ENCODE measurements at regions not wholly inside any gene's neighbourhood (a gene's known extent, or its start where the extent isn't known, plus 50 kb on each side); places are given as distances from the start of the nearest gene placed in this dataset.

DNA sequence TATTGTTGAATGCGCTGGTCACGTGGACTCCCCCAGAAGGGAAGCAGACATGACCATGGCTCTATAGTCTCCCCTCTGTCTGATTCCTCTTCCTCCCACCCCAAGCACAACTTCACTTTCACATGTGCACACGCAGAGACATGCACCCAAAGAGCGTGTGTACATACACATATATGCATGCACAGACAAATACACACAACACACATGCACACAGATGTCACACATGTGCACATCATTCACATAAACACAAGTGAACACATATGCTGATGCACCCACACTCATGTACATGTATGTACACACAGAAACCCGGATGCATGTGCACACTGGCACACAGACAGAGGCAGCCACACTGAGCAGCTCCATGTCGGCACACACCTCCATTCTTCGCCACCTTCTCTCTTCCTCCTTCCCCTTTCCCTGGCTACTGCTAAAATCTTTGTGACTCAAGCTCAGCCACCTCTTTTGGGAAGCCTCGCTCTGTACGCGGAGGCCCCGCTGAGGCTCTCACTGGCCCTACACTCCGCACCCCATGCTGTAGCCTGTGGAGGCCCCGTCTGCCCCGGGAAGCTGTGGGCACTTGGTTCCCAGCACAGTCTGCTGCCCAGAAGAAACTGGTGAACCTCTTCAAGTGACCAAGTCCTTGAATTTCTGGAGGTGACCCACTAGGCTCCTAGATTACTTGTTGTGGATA is 101.6 kb upstream of the TEX51 start:
- no peak for DNase-seq

DNA sequence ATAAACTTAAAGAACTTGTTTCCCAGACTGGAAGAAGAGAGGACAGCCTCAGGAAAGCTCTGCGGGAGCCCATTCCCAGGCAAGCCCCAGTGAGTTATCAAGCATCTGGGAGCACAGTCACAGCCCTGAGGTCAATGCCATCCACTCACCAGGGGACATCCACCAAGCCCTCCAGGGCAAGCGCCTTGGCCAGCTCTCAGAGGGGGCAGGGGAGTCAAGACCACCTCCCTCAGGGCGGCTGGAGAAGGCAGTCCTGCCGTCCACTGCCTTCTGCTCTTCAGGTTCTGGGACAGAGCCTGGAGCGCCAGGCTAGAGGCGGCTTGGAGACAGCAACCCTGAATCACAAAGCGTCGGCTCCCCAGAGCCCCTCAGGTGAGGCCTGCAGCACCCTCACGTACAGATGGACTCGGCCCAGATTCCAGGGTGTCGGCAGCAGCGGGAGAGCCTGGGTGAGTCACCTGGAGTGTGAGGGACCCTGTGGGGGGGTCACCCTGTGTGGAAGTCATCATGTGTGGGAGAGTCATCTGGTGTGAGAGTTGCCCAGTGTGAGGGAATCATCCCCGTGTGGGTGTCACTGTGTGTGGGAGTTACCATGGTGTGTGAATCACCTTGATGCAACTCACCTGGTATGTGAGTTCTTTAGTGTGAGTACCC is 100.9 kb upstream of the TEX51 start:
- no peak for DNase-seq

DNA sequence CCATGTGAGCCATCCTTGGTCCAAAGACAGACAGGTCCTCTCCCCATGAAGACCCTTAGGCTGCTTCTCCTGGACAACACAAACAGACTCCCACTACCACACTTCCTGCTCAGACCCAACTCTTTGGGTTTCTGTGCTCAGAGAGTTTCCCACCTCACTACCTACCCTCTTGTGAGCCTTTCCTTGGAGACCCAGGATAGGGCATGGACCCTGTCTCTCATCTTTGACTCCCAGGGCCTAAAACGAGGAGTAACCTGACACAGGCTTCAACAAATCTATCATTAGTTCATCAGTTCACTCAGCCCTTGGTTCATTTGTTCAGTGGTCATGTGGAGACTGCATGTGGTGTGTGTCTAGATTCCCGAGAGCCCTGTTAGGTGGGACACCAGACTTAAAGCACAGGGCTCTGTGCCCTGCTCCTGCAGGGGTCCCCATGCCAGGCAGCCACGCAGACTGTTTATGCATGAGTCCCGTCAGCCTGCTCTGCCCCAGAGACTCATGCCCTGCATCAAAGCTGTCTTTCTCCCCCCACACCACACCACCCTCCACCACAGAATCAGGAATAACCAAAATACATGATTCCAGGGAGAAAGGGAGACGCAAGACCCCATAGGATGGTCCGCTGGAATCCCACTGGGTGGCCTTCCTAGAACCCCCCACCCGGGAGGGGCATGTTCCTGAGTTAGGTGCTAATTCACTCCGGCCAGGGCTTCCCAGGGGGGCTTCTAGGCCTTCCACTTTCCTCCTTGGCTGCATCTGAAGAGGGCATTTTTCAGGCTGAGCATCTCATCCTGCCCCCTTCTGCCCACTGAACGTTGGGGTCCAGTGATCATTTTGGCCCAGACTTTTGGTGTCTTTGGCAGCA is 100.2 kb upstream of the TEX51 start:
- DNase-seq = no peak

DNA sequence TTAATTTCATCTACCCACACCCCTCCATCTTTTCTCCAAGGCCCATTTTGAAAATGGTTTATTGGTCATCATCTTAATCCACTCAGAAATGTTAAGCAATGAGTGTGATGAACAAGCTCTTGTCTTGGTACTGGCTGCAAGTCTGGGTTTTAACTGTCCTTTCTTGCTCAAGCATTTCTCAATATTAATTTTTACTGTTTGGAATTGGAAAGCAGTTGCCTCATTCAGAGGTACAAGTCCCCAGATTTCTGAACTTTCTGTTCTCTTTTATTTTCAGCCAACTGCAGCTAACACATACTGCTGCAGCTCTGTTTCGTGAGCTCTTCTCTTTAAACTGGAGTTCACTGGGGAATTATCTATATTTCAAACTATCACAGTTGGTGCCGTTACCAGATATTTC is 99.4 kb upstream of the TEX51 start:
- DNase-seq = no peak

DNA sequence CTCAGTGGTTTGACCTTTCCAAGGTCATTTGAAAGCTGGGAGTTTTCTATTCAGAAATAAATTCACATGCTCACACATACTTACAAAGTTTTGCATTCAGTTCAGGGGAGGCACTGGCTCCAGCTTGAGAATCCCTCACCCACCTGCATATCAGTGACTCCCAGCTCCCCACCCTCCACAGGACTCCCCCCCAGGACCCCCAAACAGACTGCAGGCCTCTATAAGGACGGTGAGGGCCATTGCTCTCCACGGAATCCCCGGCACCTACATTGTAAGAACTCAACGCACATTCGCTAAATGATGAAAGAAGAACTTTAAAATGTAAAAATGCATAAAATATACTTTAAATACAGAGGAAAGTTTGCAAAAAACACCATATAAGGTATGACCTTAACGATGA is 97.2 kb upstream of the TEX51 start:
- DNase-seq = no peak

DNA sequence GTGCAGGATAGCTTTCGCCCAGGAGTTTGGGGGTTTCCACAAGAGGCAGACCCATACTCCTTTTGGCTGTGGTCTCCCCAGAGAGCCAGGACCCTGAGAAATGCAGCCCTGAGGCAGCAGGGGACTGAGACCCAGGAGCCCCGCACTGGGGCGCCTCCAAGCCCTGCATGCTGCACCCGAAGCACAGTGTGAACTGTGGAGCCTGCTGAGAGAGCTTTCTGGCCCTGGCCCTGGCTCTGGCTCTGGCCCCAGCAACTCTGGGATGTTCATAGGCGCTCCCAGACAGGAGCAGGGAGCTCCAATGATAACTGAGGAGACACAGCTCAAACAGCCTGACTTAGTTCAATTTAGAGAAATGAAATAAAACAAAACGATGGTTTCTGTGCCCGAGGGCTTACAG is 96.4 kb upstream of the TEX51 start:
- no peak for DNase-seq

DNA sequence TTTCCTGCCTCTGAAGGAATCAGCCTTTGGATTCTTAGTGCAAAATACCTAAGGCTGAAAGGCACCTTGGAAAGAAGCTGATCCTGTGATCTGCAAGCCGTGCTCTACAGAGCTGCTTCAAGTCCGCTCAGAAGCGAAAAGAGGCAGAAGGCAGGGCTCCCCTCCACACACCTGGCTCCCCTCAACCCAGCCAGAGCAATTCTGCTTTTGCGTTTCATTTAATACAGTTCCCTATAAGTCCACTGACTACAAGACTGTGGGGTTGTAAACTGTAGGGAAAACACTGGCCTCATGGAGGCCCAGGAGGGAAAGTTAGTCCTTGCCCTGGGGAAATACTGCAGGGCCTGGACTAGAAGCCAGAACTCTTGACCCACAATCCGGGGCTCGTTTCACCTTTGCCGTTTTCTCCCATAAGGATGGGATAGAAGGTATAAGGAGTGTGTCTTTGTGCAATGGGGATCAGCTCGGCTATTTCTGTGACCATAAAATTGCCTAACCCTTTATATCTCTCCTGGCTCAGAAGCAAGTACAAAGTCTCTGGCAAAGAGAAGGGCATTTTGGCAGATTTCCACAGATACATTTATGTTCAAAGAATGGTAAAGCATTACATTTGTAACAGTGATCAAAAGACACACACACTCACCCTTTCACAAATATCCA is 95.8 kb upstream of the TEX51 start:
- DNase-seq = no peak

DNA sequence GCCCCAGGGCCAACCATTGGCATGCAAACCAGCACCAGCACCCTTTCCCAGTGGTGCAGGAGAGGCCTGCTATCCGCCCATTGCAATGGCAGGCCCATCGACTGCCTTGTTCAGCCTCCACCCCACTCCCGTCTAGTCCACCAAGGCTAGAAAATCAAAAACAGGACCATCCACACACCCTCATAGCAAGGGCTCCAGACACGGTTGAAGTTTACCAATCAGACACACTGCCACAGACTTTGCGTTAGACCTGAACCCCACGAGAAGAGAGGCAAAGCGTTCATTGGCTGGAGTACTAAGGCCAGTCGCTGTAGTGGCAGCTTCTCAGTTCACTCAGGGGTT is 95.3 kb upstream of the TEX51 start:
- no peak for DNase-seq

DNA sequence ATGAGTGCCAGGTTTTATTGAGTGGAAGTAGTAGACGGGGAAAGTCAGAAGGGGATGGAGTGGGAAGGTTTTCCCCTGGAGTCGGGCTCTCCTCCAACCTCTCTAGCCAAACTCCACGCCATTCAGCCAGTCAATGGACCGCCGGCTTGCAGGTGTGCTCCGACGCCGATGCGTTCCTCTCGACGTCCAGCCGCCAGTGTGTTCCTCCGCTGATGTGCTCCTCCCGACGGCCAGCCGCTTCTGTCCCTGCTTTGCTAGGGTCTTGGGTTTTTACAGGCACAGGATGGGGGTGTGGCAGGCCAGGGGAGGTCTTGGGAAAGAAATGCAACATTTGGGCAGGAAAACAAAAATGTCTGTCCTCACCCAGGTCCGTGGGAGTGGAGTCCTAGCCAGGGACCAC is 94.3 kb upstream of the TEX51 start:
- no peak for DNase-seq

DNA sequence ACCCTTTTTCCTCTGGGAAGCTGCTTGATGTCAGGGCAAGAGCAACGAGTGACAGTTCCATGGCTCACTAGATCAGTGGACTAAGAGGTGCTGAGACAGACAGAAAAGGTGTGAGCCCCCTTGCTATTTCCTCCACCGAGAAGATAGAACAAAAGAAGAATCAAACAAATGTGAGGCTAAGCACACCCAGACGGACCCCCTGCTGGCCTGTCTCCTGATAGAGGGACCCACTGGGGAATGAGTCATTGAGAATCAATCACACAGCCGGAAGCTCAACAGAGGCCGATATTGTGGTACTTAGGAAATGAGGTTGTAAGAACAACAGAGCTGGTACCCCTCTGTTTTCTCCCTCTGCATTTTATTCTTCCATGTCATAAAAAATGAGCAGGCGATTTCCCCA is 89.8 kb upstream of the TEX51 start:
- DNase-seq = no peak

DNA sequence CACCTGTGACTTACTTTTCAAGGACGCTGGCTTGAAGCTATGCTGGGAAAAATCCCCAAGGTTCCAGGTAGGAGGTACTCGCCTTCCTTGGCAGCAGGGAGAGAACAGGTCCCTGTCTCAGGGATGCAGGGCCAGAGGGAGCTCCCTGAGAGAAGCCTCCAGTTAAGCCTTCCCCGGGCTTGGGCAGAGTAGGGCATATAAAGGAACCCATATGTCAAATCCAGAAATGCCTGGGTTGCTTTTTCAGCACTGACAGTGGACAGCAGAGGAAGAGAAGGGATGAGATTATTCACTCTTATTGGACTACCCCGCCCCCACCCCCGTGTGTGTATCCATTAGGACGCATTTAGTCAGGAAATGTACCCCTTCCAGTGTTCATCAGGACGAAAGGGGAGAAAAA is 89.3 kb upstream of the TEX51 start:
- DNase-seq = no peak

DNA sequence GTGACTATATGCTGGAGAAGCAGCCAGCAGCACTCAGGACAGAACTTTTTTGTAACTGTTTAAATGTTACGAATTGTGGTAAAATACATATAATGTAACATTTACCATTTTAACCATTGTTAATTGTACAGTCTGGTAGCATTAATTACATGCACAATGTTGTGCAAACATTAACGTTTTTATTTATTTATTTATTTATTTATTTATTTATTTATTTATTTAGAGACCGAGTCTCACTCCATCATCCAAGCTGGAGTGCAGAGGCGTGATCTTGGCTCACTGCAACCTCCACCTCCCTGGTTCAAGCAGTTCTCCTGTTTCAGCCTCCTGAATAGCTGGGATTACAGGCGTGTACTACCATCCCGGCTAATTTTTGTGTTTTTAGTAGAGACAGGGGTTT is 88.7 kb upstream of the TEX51 start:
- no peak for DNase-seq

DNA sequence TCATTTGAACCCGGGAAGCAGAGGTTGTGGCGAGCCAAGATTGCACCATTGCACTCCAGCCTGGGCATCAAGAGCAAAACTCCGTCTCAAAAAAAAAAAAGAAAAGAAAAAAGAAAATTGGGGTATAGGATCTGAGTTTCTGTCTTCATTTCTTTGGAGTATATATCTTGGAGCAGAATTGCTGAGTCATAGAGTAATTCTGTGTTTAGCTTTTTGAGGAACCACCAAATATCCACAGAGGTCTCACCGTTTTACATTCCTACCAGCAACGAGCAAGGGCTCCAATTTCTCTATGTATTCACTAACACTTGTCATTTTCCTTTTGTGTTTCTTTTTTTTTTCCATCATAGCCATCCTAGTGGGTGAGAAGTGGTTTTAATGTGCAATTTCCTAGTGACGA is 87.6 kb upstream of the TEX51 start:
- DNase-seq = no peak

DNA sequence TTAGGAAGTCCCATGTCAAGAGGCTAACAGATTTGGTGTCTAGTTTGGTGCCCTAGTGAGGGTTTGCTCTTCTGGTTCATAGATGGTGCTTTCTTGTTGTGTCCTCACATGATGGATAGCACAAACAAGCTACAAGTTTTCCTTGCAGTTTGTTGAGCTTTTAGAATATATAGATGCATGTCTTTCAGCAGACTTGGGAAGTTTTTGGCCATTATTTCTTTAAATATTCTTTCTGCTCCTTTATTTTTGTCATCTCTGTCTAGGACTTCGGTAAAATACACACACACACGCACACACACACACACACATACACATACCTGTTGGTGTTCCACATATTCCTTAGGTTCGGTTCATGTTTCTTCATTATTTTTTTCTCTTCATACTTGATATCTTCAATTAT is 81.5 kb upstream of the TEX51 start:
- no peak for DNase-seq

DNA sequence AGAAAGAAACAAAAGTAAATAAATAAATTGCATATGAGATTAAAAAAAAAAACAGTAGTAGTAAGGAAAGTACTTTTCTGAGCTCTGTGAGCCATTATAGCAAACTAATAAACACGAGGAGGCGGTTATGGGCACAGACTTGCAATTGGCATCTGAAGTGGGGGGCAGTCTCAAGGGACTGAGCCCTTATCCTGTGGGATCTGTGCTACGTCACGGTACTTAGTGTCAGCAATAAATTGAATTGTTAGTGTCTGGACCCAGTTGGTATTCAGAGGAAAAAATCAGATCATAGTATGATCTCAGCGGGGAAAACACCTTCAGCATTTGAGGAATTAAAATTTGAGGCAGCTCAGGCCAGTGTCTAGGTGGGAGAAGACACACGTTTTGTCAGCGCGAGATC is 76.6 kb upstream of the TEX51 start:
- DNase-seq = no peak

DNA sequence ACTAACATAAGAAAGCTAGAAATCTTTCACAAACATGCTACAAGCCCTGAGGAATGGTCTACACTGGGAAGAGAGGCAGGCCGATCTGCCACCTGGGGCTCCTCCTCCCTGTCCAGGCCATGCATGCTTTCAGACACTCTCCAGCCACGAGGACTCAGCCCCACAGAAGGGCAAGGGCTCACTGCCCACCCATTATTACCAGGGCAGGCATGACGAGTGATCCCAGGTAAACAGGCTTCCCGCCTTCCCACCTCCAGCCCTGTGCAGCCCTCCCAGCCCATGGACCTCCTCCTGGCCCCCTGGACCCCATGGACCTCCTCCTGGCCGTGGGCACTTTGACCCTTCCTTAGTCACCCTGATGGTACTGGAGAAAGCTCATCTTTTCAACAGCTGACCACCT is 75.8 kb upstream of the TEX51 start:
- DNase-seq = no peak

DNA sequence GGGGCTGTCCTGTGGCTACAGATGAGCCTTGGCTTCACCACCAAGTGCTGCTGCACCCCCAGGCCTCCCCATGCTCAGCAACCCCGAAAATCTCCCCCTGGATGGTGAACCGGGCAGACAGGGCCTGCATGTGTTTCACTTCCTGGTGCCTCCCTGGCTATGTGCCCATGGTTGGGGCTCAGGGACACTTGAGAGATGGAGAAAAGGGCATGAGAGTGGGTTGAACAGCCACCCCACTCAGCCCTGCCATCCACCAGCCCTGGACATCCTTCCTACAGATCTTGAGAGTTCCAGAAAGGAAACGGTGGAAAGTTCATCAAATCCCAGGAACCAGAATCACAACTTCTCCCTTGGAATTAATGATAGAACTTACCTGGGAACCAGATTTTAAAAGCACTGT is 74.7 kb upstream of the TEX51 start:
- no peak for DNase-seq

DNA sequence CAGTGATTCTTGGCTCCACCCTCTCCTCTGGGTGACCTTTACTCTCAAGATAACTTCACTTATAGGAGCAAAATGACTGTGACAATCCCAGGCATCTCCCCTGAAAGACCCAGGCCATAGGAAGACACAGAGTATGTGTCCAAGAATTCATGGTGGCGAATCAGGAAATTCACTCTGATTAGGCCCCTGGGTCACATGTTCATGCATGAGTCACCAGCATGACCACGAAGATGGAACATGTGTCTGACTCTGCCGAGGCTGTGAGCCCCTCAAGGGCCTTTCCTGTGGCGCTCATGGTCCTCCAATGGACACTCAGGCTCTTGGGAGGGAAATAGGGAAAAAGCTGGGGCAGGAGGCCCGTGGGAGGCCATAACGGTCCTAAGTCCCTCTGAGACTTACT is 74.0 kb upstream of the TEX51 start:
- no peak for DNase-seq

DNA sequence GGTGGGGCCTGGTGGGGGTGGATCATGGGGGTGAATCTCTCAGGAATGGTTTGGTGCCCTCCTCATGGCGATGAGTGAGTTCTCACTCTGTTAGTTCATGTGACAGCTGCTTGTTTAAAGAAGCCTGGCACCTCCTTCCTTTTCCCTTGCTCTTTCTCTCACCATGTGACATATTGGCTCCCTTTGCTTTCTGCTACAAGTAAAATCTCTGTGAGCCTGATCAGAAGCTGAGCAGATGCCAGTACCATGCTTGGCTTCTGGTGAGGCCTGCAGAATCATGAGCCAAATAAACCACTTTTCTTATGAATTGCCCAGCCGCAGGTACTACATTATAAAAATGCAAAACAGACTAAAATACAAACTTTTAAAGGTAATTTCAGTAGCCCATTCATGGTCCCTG is 73.4 kb upstream of the TEX51 start:
- no peak for DNase-seq

DNA sequence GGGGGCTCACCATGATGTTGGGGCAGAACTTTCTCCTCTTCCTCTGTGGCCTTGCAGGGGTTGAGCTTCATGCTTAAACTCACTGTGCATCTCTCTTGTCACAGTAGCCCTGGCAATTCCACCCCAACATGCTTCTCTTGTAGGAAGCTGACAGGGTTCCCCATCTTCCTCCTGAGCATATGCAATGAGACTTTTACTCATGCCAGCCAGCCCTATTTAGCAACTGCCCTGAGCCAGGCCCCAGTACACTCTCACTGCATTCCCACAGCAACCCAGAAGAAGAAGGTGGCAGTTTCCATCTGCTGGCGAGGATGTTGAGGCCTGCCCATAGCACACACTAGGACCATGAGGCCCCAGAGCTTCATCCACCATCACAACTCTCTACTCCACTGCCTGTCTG is 72.2 kb upstream of the TEX51 start:
- DNase-seq = no peak

DNA sequence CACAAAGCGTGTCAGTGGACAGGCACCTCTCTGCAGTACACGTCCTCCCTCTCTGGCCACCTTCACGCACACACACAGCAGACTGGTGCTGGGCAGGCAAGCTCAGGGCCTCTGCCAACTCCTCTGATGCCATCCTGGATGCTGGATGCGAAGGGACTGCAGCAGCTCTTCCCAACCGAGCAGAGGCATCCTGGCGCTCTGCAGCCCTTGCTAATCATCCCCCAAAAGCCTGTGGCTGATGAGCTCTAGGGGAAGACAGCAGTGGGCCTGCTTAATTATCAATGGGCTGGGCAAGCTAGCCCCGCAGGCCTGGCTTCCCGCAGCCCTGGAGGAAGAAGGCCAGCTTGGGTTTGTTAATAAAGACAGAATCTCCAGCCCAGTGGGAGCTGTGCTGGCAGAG is 71.3 kb upstream of the TEX51 start:
- no peak for DNase-seq

DNA sequence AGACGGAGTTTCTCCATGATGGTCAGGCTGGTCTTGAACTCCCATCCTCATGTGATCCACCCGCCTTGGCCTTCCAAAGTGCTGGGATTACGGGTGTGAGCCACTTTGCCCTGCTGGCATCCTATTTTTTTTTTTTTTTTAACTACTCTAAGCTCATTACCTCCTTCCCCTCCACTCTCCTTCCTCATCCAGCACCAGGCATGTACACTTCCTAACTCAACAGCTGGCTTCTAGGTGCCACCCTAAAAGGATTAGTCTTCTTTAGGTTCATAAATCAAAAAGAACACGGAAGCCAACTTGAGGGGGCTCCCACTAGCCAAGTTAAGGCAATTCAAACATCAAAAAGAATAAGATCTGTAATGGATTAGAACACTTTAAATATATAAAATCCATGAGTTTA is 70.6 kb upstream of the TEX51 start:
- DNase-seq = no peak

DNA sequence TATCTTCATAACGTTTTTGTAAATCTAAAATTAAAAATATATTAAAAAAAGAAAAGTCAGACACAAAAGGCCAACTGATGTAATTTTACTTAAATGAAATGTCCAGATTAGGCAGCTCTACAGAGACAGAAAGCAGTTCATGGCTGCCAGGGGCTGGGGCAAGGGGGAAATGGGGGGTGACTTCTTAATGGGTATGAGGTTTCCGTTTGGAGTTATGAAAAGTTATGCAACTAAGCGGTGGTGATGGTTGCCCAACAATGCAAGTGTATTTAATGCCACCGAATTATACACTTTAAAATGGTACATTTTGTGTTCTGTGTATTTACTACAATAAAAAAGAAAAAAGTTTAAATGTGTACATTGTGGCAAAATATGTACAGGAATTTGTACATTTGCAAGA is 70.2 kb upstream of the TEX51 start:
- no peak for DNase-seq

Data from left hindlimb (tissue), 1 donor.